ENCODE measurements at regions not wholly inside any gene's neighbourhood (a gene's known extent, or its start where the extent isn't known, plus 50 kb on each side); places are given as distances from the start of the nearest gene placed in this dataset.
"Not testable (repeated sequence)": the region's sequence is repeated elsewhere in the genome, so short reads cannot be mapped to it uniquely, and the experiment has no call there.

DNA sequence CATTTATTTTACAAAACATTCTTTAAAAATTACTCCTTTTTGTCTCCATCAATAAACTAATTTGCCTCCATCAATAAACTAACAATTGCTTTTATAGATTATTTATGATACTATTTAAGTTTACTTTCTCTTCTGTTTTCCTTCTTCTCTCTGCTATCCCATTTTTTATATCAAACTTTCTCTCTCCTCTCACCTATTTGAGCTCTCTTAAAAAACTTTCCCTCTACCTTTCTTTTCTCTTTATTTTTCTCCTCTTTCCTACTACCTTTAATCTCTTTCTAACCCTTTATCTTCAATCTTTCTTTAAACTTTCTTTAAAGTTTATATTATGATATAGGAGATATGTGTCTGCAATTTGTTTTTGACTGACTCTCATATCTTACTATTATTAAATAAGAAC, 566.4 kb downstream of the DACH1 start:
- no peak for ATAC-seq

- ATAC-seq = no peak
These were observed 575.2 kb downstream of the DACH1 start for GRCh38 chr13:71291842-71292146.

DNA sequence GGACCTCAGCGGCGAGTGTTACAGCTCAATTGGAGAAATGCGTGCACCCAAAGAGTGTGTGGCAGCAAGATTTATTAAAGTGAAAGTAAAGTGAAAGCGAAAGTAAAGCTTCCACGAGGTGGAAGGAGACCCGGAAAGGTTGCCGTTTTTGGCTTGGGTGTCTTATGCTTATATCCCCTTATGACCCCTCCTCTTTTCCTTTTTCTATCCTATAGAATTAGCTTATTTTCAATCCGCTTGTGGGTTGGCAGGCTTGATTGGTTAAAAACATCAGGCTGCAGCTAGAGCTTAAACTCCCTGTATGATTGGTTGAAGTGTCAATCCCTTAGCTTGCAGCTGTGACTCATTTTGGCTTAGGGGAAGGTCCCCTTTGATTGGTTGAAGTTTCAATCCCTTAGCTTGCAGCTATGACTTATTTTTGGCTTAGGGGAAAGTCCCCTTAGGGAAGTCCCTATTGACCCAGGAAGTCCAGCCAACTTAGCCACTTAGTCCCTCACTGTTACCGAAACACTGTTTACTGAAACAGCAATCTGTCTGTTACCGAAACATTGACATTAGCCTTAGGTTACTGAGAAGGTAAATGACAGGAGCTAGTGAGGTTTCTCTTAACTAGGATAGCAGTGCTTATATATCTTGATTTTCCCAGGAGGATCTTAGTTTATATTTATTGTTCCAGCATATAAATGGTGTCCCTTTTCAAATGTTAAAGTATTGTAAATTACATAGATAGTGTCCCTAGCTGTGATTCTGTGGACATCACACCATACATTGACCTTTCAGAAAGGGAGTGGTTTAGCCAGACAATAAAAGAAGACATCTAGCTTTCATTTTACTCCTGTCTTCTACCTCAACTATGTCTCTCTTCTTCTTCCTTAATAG, 575.8 kb downstream of the DACH1 start:
- no peak for ATAC-seq

DNA sequence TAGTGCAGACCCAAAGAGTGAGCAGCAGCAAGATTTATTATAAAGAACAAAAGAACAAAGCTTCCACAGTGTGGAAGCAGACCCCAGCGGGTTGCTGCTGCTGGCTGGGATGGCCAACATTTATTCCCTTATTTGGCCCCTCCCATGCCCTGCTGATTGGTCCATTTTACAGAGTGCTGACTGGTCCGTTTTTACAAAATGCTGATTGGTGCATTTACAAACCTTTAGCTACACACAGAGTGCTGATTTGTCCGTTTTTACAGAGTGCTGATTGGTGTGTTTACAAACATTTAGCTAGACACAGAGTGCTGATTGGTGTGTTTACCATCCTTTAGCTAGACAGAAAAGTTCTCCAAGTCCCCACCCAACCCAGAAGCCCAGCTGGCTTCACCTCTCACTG, 577.0 kb downstream of the DACH1 start:
- ATAC-seq = not testable (repeated sequence)

GRCh38 chr13:71285700-71286099, 581.3 kb downstream of the DACH1 start:
- ATAC-seq = no peak

GRCh38 chr13:71278512-71278911, 588.5 kb downstream of the DACH1 start:
- ATAC-seq = no peak

DNA sequence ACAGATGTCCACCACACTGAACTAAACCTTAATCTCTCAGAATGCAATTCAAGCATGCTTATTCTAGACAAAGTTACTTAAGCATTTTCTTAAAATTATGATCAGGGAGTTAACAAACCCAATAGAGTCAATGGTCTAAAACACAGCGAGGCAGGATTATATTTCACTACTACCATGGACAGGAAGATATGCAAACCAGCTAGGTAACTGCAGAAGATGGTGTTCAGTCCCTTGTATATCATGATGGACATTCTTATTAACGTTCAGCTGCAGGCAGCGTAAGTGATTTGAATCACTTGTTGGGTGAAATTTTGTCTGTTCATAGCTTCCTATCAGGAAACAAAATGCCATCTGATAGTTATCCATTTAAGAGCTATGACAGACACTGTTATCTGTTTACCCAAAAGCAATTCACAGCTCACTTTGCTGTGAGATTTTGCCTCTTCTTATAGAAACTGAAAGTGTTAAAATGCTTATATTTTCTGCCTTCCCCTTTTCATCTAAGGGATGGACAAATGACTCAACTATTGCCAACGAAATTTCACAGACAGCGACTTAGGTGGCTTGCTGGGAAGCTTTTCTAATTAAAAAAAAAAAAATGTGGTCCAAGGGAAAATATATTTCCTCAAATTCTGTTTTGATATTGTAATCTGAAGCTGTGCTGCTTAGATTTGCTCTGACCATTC, 591.9 kb downstream of the DACH1 start:
- ATAC-seq = no peak

DNA sequence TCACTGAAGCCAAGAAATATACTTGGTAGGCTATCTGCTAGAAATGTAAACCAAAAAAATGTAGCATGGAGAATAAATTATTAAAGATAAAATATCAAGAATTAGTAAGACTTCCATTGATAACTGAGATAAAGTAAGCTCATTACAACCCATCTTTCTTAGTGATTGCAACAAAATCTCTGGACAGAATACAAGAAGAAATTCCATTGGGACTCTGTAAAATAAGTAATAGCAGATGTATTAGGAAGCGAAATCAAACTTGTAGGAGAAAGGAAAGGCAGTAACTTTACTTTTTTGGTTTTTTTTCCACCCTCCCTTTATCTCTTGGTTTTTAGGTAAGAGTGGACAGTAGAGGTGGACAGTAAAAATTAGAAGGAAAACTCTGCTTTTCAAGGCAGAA, 605.7 kb downstream of the DACH1 start:
- no peak for ATAC-seq

DNA sequence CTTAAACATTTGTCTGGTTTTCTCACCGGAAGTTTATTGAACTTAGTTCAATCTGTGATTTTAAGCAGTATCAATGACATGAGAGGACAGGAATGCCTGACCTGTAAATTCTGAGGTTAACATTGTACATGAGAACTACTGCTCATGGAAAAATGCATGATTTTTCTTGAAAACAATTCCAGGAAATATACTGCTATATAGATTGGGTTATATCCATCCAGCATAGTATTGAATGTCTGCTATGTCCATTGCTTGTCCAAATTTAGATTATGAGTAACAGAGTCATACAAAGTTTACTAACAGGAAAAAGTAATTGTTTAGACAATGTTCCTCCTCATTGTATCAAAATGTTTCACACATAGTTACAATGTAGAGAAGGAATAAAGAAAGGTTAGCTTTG, 606.8 kb downstream of the DACH1 start:
- ATAC-seq = no peak

DNA sequence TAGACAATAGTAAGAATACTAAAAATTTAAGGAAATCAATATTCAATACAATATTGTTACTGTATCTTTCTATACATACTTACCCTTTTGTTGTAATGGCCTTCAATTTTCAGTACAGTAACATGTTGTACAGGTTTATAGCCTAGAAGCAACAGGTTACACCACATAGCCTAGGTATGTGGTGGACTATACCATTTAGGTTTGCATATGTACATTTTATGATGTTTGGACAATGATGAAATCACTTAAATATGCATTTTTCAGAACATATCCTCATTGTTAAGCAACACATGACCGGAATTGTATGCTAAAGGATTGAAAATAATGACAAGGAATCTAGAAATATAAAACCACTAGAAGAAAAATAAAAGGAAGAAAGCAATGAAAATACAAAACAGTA, 611.4 kb downstream of the DACH1 start:
- ATAC-seq = no peak

GRCh38 chr13:71254384-71254783, 612.6 kb downstream of the DACH1 start:
- no peak for ATAC-seq

GRCh38 chr13:71252184-71252704, 614.8 kb downstream of the DACH1 start:
- no peak for ATAC-seq

DNA sequence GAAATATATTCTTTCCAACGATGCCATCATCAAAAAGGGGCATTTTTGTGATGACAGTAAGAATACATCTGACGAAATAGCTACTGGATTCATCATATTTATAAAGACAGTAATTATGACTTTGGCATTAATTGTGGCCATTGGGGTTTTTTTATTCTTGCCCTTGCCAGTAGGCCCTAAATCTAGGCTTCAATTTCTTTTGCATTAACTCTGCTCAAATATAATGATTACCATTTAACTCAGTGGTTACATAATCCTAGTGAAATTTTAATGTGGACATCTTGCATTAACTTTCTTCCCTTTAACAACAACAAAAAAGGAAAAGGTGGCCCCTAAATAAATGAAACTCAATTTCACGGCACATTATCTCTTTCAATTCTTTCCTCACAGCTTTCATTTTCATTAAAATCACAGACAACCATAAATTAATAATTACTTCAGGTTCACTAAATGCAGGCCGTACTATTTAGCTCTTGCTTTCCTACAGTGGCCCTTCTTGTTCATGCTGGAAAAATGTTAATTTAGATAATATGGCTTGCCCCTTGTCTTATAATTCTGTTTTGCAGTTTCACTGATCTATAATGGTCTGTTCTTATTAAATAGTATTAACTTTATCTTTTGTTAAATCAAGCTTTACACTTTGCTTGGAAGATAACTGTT, 615.6 kb downstream of the DACH1 start:
- no peak for ATAC-seq

GRCh38 chr13:71249011-71249410, 618.0 kb downstream of the DACH1 start:
- ATAC-seq = no peak

DNA sequence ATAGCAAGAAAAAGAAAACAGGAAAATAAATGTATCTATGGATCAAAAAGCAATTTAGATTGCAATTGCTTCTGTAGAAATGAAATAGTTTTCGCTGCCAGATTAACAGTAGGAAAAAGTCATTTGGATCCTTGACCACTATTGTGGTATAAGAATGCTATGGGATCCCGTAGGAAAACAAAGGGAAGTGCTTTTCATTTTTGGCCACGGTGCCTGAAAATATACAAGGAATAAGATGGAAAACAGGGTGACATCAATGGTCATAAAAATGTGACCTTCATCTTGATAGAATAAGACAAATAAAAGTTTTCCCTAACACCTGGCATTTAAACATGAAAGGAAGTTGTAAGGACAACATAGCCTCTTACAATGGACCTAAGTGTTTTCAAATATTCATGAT, 622.8 kb downstream of the DACH1 start:
- ATAC-seq = no peak

DNA sequence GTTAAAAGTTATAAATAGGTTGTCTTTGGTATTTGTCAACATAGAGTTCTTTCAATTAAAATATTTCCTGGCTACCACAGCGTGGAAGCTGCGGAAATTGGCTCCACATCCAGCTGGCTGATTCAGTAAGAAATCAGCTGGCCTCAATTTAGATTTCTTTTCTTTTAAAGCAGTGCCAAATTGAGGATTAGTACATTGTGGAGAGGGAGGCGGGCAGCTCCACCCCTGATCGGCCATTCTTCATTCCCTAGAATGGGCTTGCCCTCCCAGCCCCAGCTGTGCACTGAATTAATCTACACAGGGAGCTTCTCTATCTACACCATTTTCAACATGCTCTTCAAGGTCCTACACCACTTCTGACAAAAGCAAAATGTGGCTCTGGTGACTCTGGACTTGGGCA, 624.8 kb downstream of the DACH1 start:
- no peak for ATAC-seq

DNA sequence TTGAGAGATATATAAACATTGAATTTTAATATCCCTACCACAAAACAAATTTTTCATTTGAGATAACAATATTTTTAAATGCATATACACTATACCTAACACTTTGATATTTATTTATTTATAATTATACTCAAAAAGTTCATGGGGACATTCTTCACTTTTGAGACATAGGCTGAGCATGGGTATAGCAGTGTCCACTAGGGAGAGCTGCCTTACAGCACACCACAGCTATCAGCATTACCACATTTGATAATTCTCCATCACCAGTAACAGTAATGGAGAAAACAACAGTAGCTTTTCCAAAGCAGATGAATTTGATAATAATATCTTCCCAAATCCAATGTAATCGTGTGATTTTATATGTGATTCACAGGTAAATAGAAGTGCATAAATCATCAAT, 626.1 kb downstream of the DACH1 start:
- no peak for ATAC-seq

GRCh38 chr13:71237332-71237731, 629.7 kb downstream of the DACH1 start:
- ATAC-seq = no peak

DNA sequence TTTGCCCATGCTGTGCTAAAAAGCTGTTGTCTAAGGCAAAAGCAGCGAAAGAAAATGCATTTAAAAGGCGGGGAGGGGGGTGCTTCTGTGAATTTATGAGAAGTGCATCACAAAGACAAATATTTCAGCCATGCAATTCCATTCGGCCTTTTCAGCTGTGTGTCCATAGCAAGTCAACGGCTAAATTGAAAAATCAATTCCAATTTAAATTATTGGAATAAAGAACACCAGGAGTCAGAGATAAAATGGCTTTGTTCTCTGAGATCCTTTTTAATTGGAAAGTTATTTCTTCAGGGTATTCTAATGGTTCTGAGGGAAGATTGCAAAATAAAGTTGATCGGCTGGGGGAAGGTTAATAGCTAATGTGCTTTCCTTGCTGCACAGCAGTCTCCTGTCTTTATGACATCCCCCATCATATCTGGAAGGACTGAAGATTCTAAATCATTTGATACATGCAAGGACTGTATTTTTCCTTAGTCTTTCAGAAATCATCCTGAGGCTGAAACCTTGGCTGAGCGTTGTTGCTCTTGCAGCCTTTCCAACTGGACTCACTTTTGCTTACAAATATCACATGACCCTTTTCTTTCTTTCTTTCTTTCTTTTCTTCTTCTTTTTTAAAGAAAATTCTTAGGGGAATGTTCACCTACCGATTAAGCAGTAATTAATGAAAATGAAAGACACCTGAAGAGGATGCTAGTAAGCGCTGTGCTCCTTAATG, 647.1 kb downstream of the DACH1 start:
- ATAC-seq = no peak

- no peak for ATAC-seq
These were observed 648.0 kb downstream of the DACH1 start for GRCh38 chr13:71218960-71219359.

GRCh38 chr13:71217827-71218226, 649.2 kb downstream of the DACH1 start:
- ATAC-seq = no peak

- ATAC-seq = no peak
These were observed 652.2 kb downstream of the DACH1 start for GRCh38 chr13:71214821-71215220.

DNA sequence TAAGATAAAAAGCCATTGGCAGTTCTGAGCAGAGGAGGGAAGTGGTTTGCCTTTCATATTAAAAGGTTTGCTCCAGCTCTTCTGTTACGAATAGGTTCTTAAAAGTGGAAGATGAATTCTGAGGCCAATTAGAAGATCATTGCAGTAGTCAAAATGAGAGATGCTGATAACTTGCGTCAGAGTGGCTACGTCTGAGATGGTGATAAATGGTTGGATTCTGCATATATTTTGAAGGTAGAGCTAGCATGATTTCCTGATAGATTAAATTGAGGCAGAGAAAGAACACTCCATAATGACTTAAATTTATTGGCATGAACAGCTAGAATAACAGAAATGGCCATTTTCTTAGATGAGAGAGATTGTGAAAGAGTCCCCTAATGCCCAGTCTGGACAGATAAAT, 652.6 kb downstream of the DACH1 start:
- ATAC-seq = no peak

Measured in esophagus mucosa (tissue), 1 donor.